ENCODE measurements at regions not wholly inside any gene's neighbourhood (a gene's known extent, or its start where the extent isn't known, plus 50 kb on each side); places are given as distances from the start of the nearest gene placed in this dataset.

- Histone ChIP-seq H3K9me3 (replicated peaks in 1 of 2; ENCODE audit: control insufficient read depth in 1 of 2, insufficient read depth in 1 of 2, low read length in 2 of 2) (peaks cover 0 to 12% of the 10 kb centered on the region in 2 donors), H2AFZ (ENCODE audit: insufficient read depth, low read depth, low read length, poor library complexity, severe bottlenecking) (no peak overlapping the region), H3K4me2 (replicated peaks; ENCODE audit: extremely low read depth, low read length, poor library complexity, severe bottlenecking) (no peak overlapping the region), H3K9ac (ENCODE audit: insufficient read depth, low read length, poor library complexity, severe bottlenecking) (no peak overlapping the region), H3K27me3 (ENCODE audit: control insufficient read depth in 2 of 2, insufficient read depth in 2 of 2, low read length in 2 of 2) (no peaks in the 10 kb centered on the region), H3K79me2 (ENCODE audit: insufficient read depth, low read length) (no peaks in the 10 kb centered on the region), H4K20me1 (ENCODE audit: insufficient read depth, low read length) (no peaks in the 10 kb centered on the region), H3K36me3 (replicated peaks in 1 of 2; ENCODE audit: control insufficient read depth in 1 of 2, insufficient read depth in 2 of 2, low read length in 2 of 2) (no peaks in the 10 kb centered on the region), H3K4me3 (replicated peaks in 1 of 3; ENCODE audit: low read depth in 2 of 3, low read length in 3 of 3) (no peak overlapping the region), H3K27ac (ENCODE audit: low read depth in 1 of 2, low read length in 2 of 2) (no peak overlapping the region), H3K4me1 (ENCODE audit: control insufficient read depth in 1 of 2, insufficient read depth in 2 of 2, low read length in 2 of 2) (no peaks in the 10 kb centered on the region)
- Mint-ChIP-seq H3K27me3 (ENCODE audit: low read depth in 3 of 3) (peaks cover 0 to 4% (median 1%) of the 10 kb centered on the region in 3 donors), H3K36me3 (peaks cover 0 to 3% of the 10 kb centered on the region in 2 donors), H3K4me3 (no peak overlapping the region), H3K4me1 (no peaks in the 10 kb centered on the region), H3K9me3 (peaks cover 5 to 16% (median 10%) of the 10 kb centered on the region in 7 donors), H3K27ac (no peak overlapping the region)
- no peak for DNase-seq
- intact Hi-C loops (cut with micrococcal nuclease) = no loop called here
- TF ChIP-seq CTCF (IDR thresholded peaks at IDR 0.05) = no peak
- no CpG with 5 or more reads among the region's 1 CpG for WGBS (ENCODE audit: insufficient coverage)
Observed at GRCh38 chr1:87913361-87913760, 584.7 kb downstream of the LMO4 start.

- H2AFZ ChIP-seq (ENCODE audit: insufficient read depth, low read depth, low read length, poor library complexity, severe bottlenecking) = no peak overlapping the region
- H3K9me3 Mint-ChIP-seq = peaks cover 5 to 17% (median 10%) of the 10 kb centered on the region in 7 donors
- peaks cover 0 to 4% (median 1%) of the 10 kb centered on the region in 3 donors for H3K27me3 Mint-ChIP-seq (ENCODE audit: low read depth in 3 of 3)
- no peak overlapping the region for H3K27ac ChIP-seq (ENCODE audit: low read depth in 1 of 2, low read length in 2 of 2)
- H3K4me1 Mint-ChIP-seq = no peaks in the 10 kb centered on the region
- H3K9me3 ChIP-seq (replicated peaks in 1 of 2; ENCODE audit: control insufficient read depth in 1 of 2, insufficient read depth in 1 of 2, low read length in 2 of 2) = peaks cover 0 to 12% of the 10 kb centered on the region in 2 donors
- no peak overlapping the region for H3K27ac Mint-ChIP-seq
- H3K4me3 ChIP-seq (replicated peaks in 1 of 3; ENCODE audit: low read depth in 2 of 3, low read length in 3 of 3) = no peak overlapping the region
- no peaks in the 10 kb centered on the region for H3K27me3 ChIP-seq (ENCODE audit: control insufficient read depth in 2 of 2, insufficient read depth in 2 of 2, low read length in 2 of 2)
- no peaks in the 10 kb centered on the region for H4K20me1 ChIP-seq (ENCODE audit: insufficient read depth, low read length)
- no peak for TF ChIP-seq CTCF (IDR thresholded peaks at IDR 0.05)
- no peak for DNase-seq
- H3K4me1 ChIP-seq (ENCODE audit: control insufficient read depth in 1 of 2, insufficient read depth in 2 of 2, low read length in 2 of 2) = no peaks in the 10 kb centered on the region
- no peak overlapping the region for H3K4me3 Mint-ChIP-seq
- intact Hi-C loops (cut with micrococcal nuclease) = no loop called here
- no peak overlapping the region for H3K9ac ChIP-seq (ENCODE audit: insufficient read depth, low read length, poor library complexity, severe bottlenecking)
- no peaks in the 10 kb centered on the region for H3K79me2 ChIP-seq (ENCODE audit: insufficient read depth, low read length)
- no peak overlapping the region for H3K4me2 ChIP-seq (replicated peaks; ENCODE audit: extremely low read depth, low read length, poor library complexity, severe bottlenecking)
- H3K36me3 Mint-ChIP-seq = peaks cover 0 to 3% of the 10 kb centered on the region in 2 donors
- no peaks in the 10 kb centered on the region for H3K36me3 ChIP-seq (replicated peaks in 1 of 2; ENCODE audit: control insufficient read depth in 1 of 2, insufficient read depth in 2 of 2, low read length in 2 of 2)
Observed at GRCh38 chr1:87914396-87914795, 585.7 kb downstream of the LMO4 start.

Data from CD14-positive monocyte (primary cell).